Neuronal stem cell (in vitro differentiated cells): ENCODE measurements at regions not wholly inside any gene's neighbourhood (a gene's known extent, or its start where the extent isn't known, plus 50 kb on each side); places are given as distances from the start of the nearest gene placed in this dataset.

Experiments used
- DNase-seq: peaks from one replicate; pipeline ENCODE4 v3.0.0-alpha.2; 2013; ENCODE audit warnings: low spot score
- H2AFZ ChIP-seq: one replicate; pipeline ENCODE4 v1.6.1; 2013; ENCODE audit warnings: mild to moderate bottlenecking, low read length, inconsistent platforms
- H2AK5ac ChIP-seq: 2 replicates; pipeline ENCODE4 v1.6.1; 2013; ENCODE audit warnings: low read depth, mild to moderate bottlenecking, inconsistent platforms, low read length, moderate library complexity, mixed read lengths
- H2BK120ac ChIP-seq: 2 replicates; pipeline ENCODE4 v1.6.1; 2013; ENCODE audit warnings: low read depth, mild to moderate bottlenecking, inconsistent platforms, low read length, moderate library complexity, mixed read lengths
- H2BK12ac ChIP-seq: one replicate; pipeline ENCODE4 v1.6.1; 2013; ENCODE audit warnings: low read length, inconsistent platforms
- H2BK15ac ChIP-seq: 2 replicates; pipeline ENCODE4 v1.6.1; 2013; ENCODE audit warnings: mild to moderate bottlenecking, low read length, inconsistent platforms, mixed read lengths
- H2BK5ac ChIP-seq: one replicate; pipeline ENCODE4 v1.6.1; 2013; ENCODE audit warnings: inconsistent platforms, mild to moderate bottlenecking, low read length, moderate library complexity
- H3K14ac ChIP-seq: one replicate; pipeline ENCODE4 v1.6.1; 2013; ENCODE audit warnings: low read length, inconsistent platforms
- H3K18ac ChIP-seq: 2 replicates; pipeline ENCODE4 v1.6.1; 2013; ENCODE audit warnings: low read length, inconsistent platforms
- H3K23ac ChIP-seq: 2 replicates; pipeline ENCODE4 v1.6.1; 2013; ENCODE audit warnings: low read depth, mild to moderate bottlenecking, mixed read lengths, low read length, inconsistent platforms; ENCODE audit not compliant: poor library complexity
- H3K27ac ChIP-seq: replicated peaks from 3 replicates; pipeline ENCODE4 v1.5.1; 2013; ENCODE audit warnings: low read length, inconsistent platforms
- H3K27me3 ChIP-seq, 3 experiments: 2 replicates each; pipeline ENCODE4 v1.6.1; 2013; ENCODE audit warnings: low read length in 3 of 3, mild to moderate bottlenecking in 2 of 3, inconsistent platforms in 1 of 3, low read depth in 1 of 3, mixed read lengths in 1 of 3, moderate library complexity in 1 of 3; ENCODE audit not compliant: control insufficient read depth in 3 of 3, insufficient read depth in 3 of 3
- H3K36me3 ChIP-seq, 2 donors: replicated peaks in 1 of 2; 2 replicates each; pipeline ENCODE4 v1.6.1; 2013; ENCODE audit warnings: low read length in 2 of 2; ENCODE audit not compliant: control insufficient read depth in 2 of 2, insufficient read depth in 2 of 2
- H3K4ac ChIP-seq: 2 replicates; pipeline ENCODE4 v1.6.1; 2013; ENCODE audit warnings: inconsistent platforms, mild to moderate bottlenecking, low read length, moderate library complexity
- H3K4me1 ChIP-seq, 2 donors: 1 replicate in 1 of 2; 2 replicates in 1 of 2; pipeline ENCODE4 v1.6.1; 2013; ENCODE audit warnings: low read length in 2 of 2, low read depth in 1 of 2; ENCODE audit not compliant: control insufficient read depth in 2 of 2, insufficient read depth in 1 of 2
- H3K4me2 ChIP-seq: one replicate; pipeline ENCODE4 v1.6.1; 2013; ENCODE audit warnings: mild to moderate bottlenecking, low read length, inconsistent platforms; ENCODE audit not compliant: insufficient read depth, poor library complexity, severe bottlenecking
- H3K4me3 ChIP-seq, 2 donors: 2 replicates each; pipeline ENCODE4 v1.5.1; 2013; ENCODE audit warnings: low read length in 2 of 2, mild to moderate bottlenecking in 2 of 2, inconsistent platforms in 1 of 2, moderate library complexity in 1 of 2
- H3K79me1 ChIP-seq: one replicate; pipeline ENCODE4 v1.6.1; 2013; ENCODE audit warnings: low read depth, mild to moderate bottlenecking, inconsistent platforms, low read length, moderate library complexity
- H3K9ac ChIP-seq: one replicate; pipeline ENCODE4 v1.6.1; 2013; ENCODE audit warnings: mild to moderate bottlenecking, low read depth, low read length, inconsistent platforms; ENCODE audit not compliant: poor library complexity
- H3K9me3 ChIP-seq, 2 donors: replicated peaks in 1 of 2; 2 replicates each; pipeline versions ENCODE3 to v1.6.1; 2013; ENCODE audit warnings: low read length in 2 of 2, mild to moderate bottlenecking in 2 of 2, inconsistent platforms in 1 of 2, low read depth in 1 of 2, mixed read lengths in 1 of 2, moderate library complexity in 1 of 2; ENCODE audit not compliant: control insufficient read depth in 2 of 2, insufficient read depth in 1 of 2
- H4K8ac ChIP-seq: one replicate; pipeline ENCODE4 v1.6.1; 2013; ENCODE audit warnings: low read depth, mild to moderate bottlenecking, inconsistent platforms, low read length, moderate library complexity
- H4K91ac ChIP-seq: one replicate; pipeline ENCODE4 v1.6.1; 2013; ENCODE audit warnings: low read length, low read depth, mild to moderate bottlenecking, inconsistent platforms; ENCODE audit not compliant: poor library complexity
- WGBS, 2 donors: extraction: QIAGEN DNeasy Blood & Tissue Kit; methylation state at CpG; one replicate each; pipeline ENCODE4 v1.1.7; 2013; ENCODE audit warnings: missing lambda C conversion rate in 2 of 2, mixed read lengths in 1 of 2; ENCODE audit not compliant: insufficient read length in 2 of 2, insufficient replicate concordance in 1 of 2; ENCODE audit errors: extremely low coverage in 2 of 2; 5-methylcytosine and 5-hydroxymethylcytosine counted together

- Histone ChIP-seq H2BK120ac (no peak overlapping the region), H2BK12ac (no peak overlapping the region), H3K36me3 (no peaks in the 10 kb centered on the region), H3K27ac (no peak overlapping the region), H2BK5ac (no peak overlapping the region), H2AK5ac (peak overlapping the region; percentile 56), H2AFZ (no peak overlapping the region), H2BK15ac (no peak overlapping the region), H3K27me3 (no peaks in the 10 kb centered on the region), H3K79me1 (no peaks in the 10 kb centered on the region), H3K4ac (no peak overlapping the region), H4K8ac (no peak overlapping the region), H3K4me3 (no peak overlapping the region), H3K23ac (peak overlapping the region; percentile 52), H3K14ac (peak overlapping the region; percentile 76), H4K91ac (no peak overlapping the region), H3K9me3 (no peaks in the 10 kb centered on the region), H3K4me2 (no peak overlapping the region), H3K9ac (no peak overlapping the region), H3K4me1 (peaks cover 0 to 2% of the 10 kb centered on the region in 2 donors), H3K18ac (peak overlapping the region; percentile 77)
- DNase-seq, result no peak
- no CpG with 5 or more reads among the region's 7 CpGs for WGBS, 2 donors
Observed at GRCh38 chr10:70981171-70981836, 92.9 kb upstream of the PCBD1 start.

DNA sequence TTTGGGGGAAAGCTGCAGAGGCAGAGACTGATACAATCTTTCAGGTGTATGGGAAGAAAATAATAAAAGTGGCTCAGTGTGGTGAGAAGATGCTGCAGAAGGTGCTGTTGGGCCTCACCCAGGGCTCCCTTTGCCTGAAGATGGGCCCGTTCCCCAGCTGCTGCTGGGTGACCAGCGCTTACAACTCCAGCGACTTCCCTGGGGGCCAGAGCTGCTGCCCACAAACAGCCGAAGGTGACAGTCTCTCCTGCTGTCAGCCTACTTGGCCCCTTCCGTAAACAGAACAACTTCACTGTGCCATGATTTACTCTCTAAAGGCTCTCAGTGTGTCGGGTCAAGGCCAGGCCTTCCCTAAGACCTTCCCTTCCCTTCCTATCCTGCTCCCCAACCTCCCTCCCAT lies 93.6 kb upstream of the PCBD1 start:
- Histone ChIP-seq H3K14ac (no peak overlapping the region), H4K8ac (no peak overlapping the region), H2BK120ac (no peak overlapping the region), H3K4me1 (peaks cover 0 to 2% of the 10 kb centered on the region in 2 donors), H2BK15ac (no peak overlapping the region), H3K27ac (no peak overlapping the region), H2BK5ac (no peak overlapping the region), H3K9ac (no peak overlapping the region), H3K4ac (no peak overlapping the region), H3K4me2 (no peak overlapping the region), H3K18ac (no peak overlapping the region), H3K9me3 (no peaks in the 10 kb centered on the region), H3K23ac (no peak overlapping the region), H2AFZ (no peak overlapping the region), H3K27me3 (peaks cover 0 to under 1% (median 0%) of the 10 kb centered on the region in 3 experiments), H3K79me1 (no peaks in the 10 kb centered on the region), H3K36me3 (no peaks in the 10 kb centered on the region), H2BK12ac (no peak overlapping the region), H4K91ac (no peak overlapping the region), H2AK5ac (no peak overlapping the region), H3K4me3 (no peak overlapping the region)
- no peak for DNase-seq
- WGBS, 2 donors, result no CpG with 5 or more reads among the region's 6 CpGs

DNA sequence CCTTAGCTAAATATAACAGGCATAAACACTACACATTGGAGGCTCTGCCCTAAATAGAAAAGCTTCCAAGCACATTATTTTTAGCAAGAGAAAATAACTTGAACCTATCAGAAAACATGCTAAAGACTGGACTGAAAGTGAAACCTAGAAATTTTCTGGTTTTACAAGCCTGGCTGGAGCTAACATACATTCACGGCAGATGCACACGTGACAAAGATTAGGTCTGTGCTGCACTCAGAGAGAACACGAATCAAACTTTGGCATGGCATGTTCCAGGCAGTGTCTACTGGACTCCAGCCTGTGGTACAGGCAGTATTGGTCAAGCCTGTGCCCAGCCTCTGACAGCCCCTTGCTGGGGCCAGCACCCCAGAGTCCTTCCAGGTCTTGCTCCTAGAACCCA lies 94.1 kb upstream of the PCBD1 start:
- Histone ChIP-seq H2BK120ac (no peak overlapping the region), H3K18ac (no peak overlapping the region)

GRCh38 chr10:70984986-70985722 lies 96.8 kb upstream of the PCBD1 start:
- H3K27me3 ChIP-seq, result peaks cover 0 to 5% (median 0%) of the 10 kb centered on the region in 3 experiments
- H3K27ac ChIP-seq, result no peak overlapping the region
- peak overlapping the region; percentile 9 for H4K91ac ChIP-seq
- H3K4me3 ChIP-seq, result no peak overlapping the region
- H3K4me1 ChIP-seq, result peaks cover 0 to 6% of the 10 kb centered on the region in 2 donors
- no peak overlapping the region for H4K8ac ChIP-seq
- no peak overlapping the region for H3K23ac ChIP-seq
- DNase-seq, result no peak
- H3K18ac ChIP-seq, result no peak overlapping the region
- H3K9ac ChIP-seq, result no peak overlapping the region
- H3K9me3 ChIP-seq, result no peaks in the 10 kb centered on the region
- H3K79me1 ChIP-seq, result no peaks in the 10 kb centered on the region
- no peak overlapping the region for H2BK120ac ChIP-seq
- WGBS, 2 donors, result no CpG with 5 or more reads among the region's 8 CpGs
- no peak overlapping the region for H2AK5ac ChIP-seq
- no peak overlapping the region for H2BK5ac ChIP-seq
- H3K4me2 ChIP-seq, result no peak overlapping the region
- H3K4ac ChIP-seq, result no peak overlapping the region
- H2BK12ac ChIP-seq, result no peak overlapping the region
- no peak overlapping the region for H2AFZ ChIP-seq
- H3K36me3 ChIP-seq, result no peaks in the 10 kb centered on the region
- no peak overlapping the region for H3K14ac ChIP-seq
- no peak overlapping the region for H2BK15ac ChIP-seq

More for the DNA sequence above, 94.1 kb upstream of the PCBD1 start:
- no CpG with 5 or more reads among the region's 3 CpGs for WGBS, 2 donors
- Histone ChIP-seq H3K4ac (no peak overlapping the region), H2BK15ac (no peak overlapping the region), H3K4me2 (no peak overlapping the region), H3K23ac (no peak overlapping the region), H3K14ac (no peak overlapping the region), H3K27me3 (peaks cover 0 to 3% (median 0%) of the 10 kb centered on the region in 3 experiments), H4K91ac (no peak overlapping the region), H2AK5ac (no peak overlapping the region), H3K9ac (no peak overlapping the region), H3K9me3 (no peaks in the 10 kb centered on the region), H3K4me3 (no peak overlapping the region), H3K36me3 (no peaks in the 10 kb centered on the region), H3K27ac (no peak overlapping the region), H3K79me1 (no peaks in the 10 kb centered on the region), H3K4me1 (peaks cover 0 to 2% of the 10 kb centered on the region in 2 donors), H4K8ac (no peak overlapping the region), H2BK5ac (no peak overlapping the region), H2AFZ (no peak overlapping the region), H2BK12ac (no peak overlapping the region)
- DNase-seq, result no peak
